ENCODE measurements at regions not wholly inside any gene's neighbourhood (a gene's known extent, or its start where the extent isn't known, plus 50 kb on each side); places are given as distances from the start of the nearest gene placed in this dataset.

DNA sequence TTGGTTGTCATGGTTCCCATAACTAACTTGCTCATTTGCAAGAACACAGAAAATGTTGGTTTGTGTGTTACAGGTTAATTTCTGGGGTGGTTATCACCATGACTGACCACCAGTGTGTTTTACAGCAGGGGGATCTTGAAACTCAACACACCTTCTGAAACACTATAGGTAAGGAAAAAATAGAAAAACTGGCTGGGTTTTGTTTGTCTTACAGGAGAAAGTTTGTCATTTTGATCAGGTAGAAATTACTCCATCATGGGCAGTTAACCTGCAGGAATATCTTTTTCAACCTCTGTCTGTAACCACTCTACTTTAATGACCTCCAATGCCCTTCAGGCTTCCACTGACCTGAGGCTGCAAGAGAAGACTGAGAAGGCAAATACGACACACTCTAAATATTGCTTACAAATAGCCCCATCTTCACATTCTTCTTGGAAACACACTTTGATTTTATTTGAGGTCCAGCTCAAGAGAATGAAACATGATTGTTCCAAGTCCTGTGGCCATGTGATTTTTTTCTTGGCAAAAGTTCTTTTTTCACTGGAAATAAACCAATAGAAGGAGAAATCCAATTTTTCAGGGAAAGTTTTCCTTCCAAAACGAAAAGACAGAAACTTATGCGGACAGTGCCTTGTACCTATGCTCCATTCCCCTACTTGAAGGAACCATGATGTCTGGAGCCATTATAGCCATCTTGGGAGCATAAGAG, 428.7 kb upstream of the SALL1 start:
- DNase-seq (peak in 3 of 5 donors; percentile 50 to 83 (median 75)), FAIRE-seq (no peak)
- H3K27ac ChIP-seq (ENCODE audit: low read depth in 2 of 2, low read length in 2 of 2): no peak overlapping the region
- H3K4me3 ChIP-seq (ENCODE audit: low read length in 3 of 3): no peak overlapping the region
- peaks cover 4 to 7% (median 4%) of the 10 kb centered on the region in 3 donors for H3K4me1 ChIP-seq (ENCODE audit: control insufficient read depth in 2 of 3, insufficient read depth in 2 of 3, low read depth in 1 of 3, low read length in 3 of 3)
- TF ChIP-seq, protein P1, sequence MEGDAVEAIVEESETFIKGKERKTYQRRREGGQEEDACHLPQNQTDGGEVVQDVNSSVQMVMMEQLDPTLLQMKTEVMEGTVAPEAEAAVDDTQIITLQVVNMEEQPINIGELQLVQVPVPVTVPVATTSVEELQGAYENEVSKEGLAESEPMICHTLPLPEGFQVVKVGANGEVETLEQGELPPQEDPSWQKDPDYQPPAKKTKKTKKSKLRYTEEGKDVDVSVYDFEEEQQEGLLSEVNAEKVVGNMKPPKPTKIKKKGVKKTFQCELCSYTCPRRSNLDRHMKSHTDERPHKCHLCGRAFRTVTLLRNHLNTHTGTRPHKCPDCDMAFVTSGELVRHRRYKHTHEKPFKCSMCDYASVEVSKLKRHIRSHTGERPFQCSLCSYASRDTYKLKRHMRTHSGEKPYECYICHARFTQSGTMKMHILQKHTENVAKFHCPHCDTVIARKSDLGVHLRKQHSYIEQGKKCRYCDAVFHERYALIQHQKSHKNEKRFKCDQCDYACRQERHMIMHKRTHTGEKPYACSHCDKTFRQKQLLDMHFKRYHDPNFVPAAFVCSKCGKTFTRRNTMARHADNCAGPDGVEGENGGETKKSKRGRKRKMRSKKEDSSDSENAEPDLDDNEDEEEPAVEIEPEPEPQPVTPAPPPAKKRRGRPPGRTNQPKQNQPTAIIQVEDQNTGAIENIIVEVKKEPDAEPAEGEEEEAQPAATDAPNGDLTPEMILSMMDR (IDR thresholded peaks at IDR 0.05; ENCODE audit: borderline replicate concordance, extremely low read depth, insufficient read depth): no peak
- no peaks in the 10 kb centered on the region for H3K27me3 ChIP-seq (ENCODE audit: control insufficient read depth, insufficient read depth, low read length)
- intact Hi-C loops (cut with DNase I): no loop called here
- H3K9me3 ChIP-seq (ENCODE audit: control insufficient read depth in 2 of 3, insufficient read depth in 1 of 3, low read length in 3 of 3): no peaks in the 10 kb centered on the region
- no peaks in the 10 kb centered on the region for H3K36me3 ChIP-seq (ENCODE audit: control insufficient read depth in 2 of 3, insufficient read depth in 3 of 3, low read length in 3 of 3)
- no peak overlapping the region for H3K9ac ChIP-seq (ENCODE audit: low read length in 3 of 3)

DNA sequence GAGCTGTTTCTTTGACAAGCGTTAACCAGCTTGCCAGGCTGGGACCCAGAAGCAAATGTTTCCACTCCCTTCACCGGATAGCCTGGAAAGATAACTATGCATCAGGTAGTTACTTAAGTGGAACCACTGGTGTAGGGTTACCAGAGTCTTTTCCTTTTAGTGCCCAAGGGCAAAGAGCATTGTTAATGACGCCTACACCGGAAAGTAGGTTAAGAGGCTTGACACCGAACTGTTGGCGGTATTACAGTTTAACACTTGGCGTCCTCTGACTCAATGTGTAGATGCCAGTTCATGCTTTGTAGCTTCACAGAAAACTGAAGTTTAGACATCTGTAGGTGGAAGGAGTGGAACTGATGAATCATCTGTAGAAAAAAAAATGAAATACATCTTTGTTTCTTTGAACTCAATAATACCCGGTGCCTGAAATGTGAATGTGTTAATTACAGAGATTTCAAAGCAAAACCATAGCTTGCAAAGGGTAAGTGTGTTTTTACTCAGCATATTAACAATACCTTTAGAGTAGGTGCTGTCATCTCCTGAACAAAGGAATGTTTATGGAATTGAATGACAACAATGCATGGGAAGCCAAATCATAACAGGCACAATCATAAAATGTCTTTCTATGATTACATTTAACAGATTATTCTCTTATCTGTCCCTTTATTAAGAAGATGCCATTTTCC, 426.7 kb upstream of the SALL1 start:
- Histone ChIP-seq H3K4me3 (ENCODE audit: low read length in 3 of 3) (no peak overlapping the region), H3K9me3 (ENCODE audit: control insufficient read depth in 2 of 3, insufficient read depth in 1 of 3, low read length in 3 of 3) (no peaks in the 10 kb centered on the region), H3K9ac (ENCODE audit: low read length in 3 of 3) (no peak overlapping the region), H3K27me3 (ENCODE audit: control insufficient read depth, insufficient read depth, low read length) (no peaks in the 10 kb centered on the region), H3K27ac (ENCODE audit: low read depth in 2 of 2, low read length in 2 of 2) (no peak overlapping the region), H3K4me1 (ENCODE audit: control insufficient read depth in 2 of 3, insufficient read depth in 2 of 3, low read depth in 1 of 3, low read length in 3 of 3) (peaks cover 4 to 7% (median 4%) of the 10 kb centered on the region in 3 donors), H3K36me3 (ENCODE audit: control insufficient read depth in 2 of 3, insufficient read depth in 3 of 3, low read length in 3 of 3) (no peaks in the 10 kb centered on the region)
- intact Hi-C loops (cut with DNase I): no loop called here
- DNase-seq (peak in 4 of 5 donors; percentile 79 to 96 (median 90)), FAIRE-seq (no peak)
- TF ChIP-seq, protein P1 (IDR thresholded peaks at IDR 0.05; ENCODE audit: borderline replicate concordance, extremely low read depth, insufficient read depth): no peak

DNA sequence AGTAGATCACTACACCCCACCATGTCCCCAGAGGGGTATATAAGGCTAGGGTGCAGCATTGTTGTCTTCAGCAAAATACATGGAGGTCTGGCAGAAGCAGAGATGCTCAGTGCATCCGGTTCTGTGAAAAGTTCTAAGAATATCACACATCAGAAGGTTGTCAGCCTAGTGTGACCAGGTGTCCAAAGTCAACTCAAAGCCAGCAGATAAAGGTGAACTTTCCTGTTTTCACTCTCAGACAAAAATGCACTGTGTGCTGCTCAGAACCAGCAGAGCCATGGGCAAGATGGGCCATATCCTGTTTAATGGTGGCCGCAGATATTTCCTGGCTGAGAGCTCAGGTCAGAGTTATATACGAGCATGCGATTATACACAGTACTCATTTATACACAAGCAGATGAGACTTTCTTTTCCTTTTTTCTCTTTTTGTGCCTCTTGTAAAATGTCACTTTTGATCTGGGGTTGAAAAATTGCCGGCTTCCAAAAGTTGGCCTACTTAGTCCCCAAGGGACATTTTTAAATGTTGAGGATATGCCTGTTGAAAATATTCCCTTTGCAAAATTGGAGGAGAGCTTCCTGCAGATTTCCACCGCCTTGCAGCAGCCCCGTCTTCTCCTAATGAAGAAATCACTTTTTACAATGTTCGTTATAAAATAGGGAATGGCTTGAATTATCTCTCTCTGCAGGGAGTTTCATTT, 425.6 kb upstream of the SALL1 start:
- no peaks in the 10 kb centered on the region for H3K27me3 ChIP-seq (ENCODE audit: control insufficient read depth, insufficient read depth, low read length)
- TF ChIP-seq, protein P1 (IDR thresholded peaks at IDR 0.05; ENCODE audit: borderline replicate concordance, extremely low read depth, insufficient read depth): no peak
- no peak overlapping the region for H3K9ac ChIP-seq (ENCODE audit: low read length in 3 of 3)
- no peaks in the 10 kb centered on the region for H3K9me3 ChIP-seq (ENCODE audit: control insufficient read depth in 2 of 3, insufficient read depth in 1 of 3, low read length in 3 of 3)
- H3K27ac ChIP-seq (ENCODE audit: low read depth in 2 of 2, low read length in 2 of 2): no peak overlapping the region
- peaks cover 4 to 7% (median 4%) of the 10 kb centered on the region in 3 donors for H3K4me1 ChIP-seq (ENCODE audit: control insufficient read depth in 2 of 3, insufficient read depth in 2 of 3, low read depth in 1 of 3, low read length in 3 of 3)
- intact Hi-C loops (cut with DNase I): no loop called here
- no peaks in the 10 kb centered on the region for H3K36me3 ChIP-seq (ENCODE audit: control insufficient read depth in 2 of 3, insufficient read depth in 3 of 3, low read length in 3 of 3)
- DNase-seq (no peak), FAIRE-seq (no peak)
- H3K4me3 ChIP-seq (ENCODE audit: low read length in 3 of 3): no peak overlapping the region
